GM10248 (cell line): ENCODE measurements at regions not wholly inside any gene's neighbourhood (a gene's known extent, or its start where the extent isn't known, plus 50 kb on each side); places are given as distances from the start of the nearest gene placed in this dataset.

ENCODE experiments used
- CTCF ChIA-PET: fragments of 300-600 bp; sonication (Branson Sonifier 250); formaldehyde crosslinking; extraction: SDS; loops from one replicate; lab custom pipeline; 2021; ENCODE audit warnings: antibody characterized with exemption; lab: Yijun Ruan, JAX
- POLR2A ChIA-PET: fragments of 350-650 bp; sonication (Branson Sonifier 250); formaldehyde crosslinking; extraction: SDS; loops from one replicate; lab custom pipeline; 2020; ENCODE audit warnings: antibody characterized with exemption; lab: Yijun Ruan, JAX
- DNase-seq: peaks from one replicate; pipeline ENCODE4 v3.0.0; 2012; ENCODE audit errors: extremely low spot score
- CTCF ChIP-seq: IDR thresholded peaks from 2 replicates; pipeline ENCODE4 v1.5.1; 2012; ENCODE audit warnings: mild to moderate bottlenecking, low read depth; ENCODE audit errors: extremely low read depth, missing control alignments, control extremely low read depth

GRCh38 chr20:52500157-52500556, 308.6 kb upstream of the ZFP64 start:
- ChIA-PET POLR2A (no interaction called here), CTCF (interaction anchor here (1.0 kb wide), 1 partner anchor 10 kb away, joined by 3 read pairs; no protein-coding TSS in a partner anchor)
- no peak for DNase-seq
- TF ChIP-seq CTCF = no peak

- ChIA-PET POLR2A (no interaction called here), CTCF (no interaction called here)
- no peak for DNase-seq
- no peak for TF ChIP-seq CTCF
These were observed 306.2 kb upstream of the ZFP64 start for GRCh38 chr20:52497731-52498130.

GRCh38 chr20:52496191-52496590, 304.6 kb upstream of the ZFP64 start:
- CTCF ChIA-PET = no interaction called here
- POLR2A ChIA-PET = no interaction called here
- no peak for TF ChIP-seq CTCF
- no peak for DNase-seq

GRCh38 chr20:52494244-52494643, 302.7 kb upstream of the ZFP64 start:
- ChIA-PET POLR2A (no interaction called here), CTCF (no interaction called here)
- TF ChIP-seq CTCF = no peak
- DNase-seq = no peak

- ChIA-PET CTCF (no interaction called here), POLR2A (no interaction called here)
- no peak for TF ChIP-seq CTCF
- no peak for DNase-seq
These were observed 301.7 kb upstream of the ZFP64 start for GRCh38 chr20:52493171-52493721.

GRCh38 chr20:52490711-52491430, 299.3 kb upstream of the ZFP64 start:
- CTCF ChIA-PET = no interaction called here
- no peak for TF ChIP-seq CTCF
- DNase-seq = no peak
- POLR2A ChIA-PET = no interaction called here
